Pancreas (tissue), 10 donors: ENCODE measurements at regions not wholly inside any gene's neighbourhood (a gene's known extent, or its start where the extent isn't known, plus 50 kb on each side); places are given as distances from the start of the nearest gene placed in this dataset.

Experiments
- ATAC-seq, 4 donors: fragments of 200-7000 bp; cut with Tn5 transposase; one replicate each; pipeline versions ENCODE4 v1.8.0 to v1.9.1; 2020; ENCODE audit warnings: mild to moderate bottlenecking in 4 of 4, moderate library complexity in 4 of 4
- DNase-seq, 6 donors: peaks; one replicate each; pipeline ENCODE4 v3.0.0-alpha.2; 2020
- FAIRE-seq: peaks from 2 replicates; lab custom pipeline; 2012; peaks lifted over from hg19 to GRCh38; lab: Jason Lieb, UNC
- H3K27ac ChIP-seq, 4 donors: fragments of 200-600 bp; sonication (generic); 1 replicate in 3 of 4; 2 replicates in 1 of 4; pipeline versions ENCODE4 v1.5.0 to v1.8.0; 2020
- H3K27me3 ChIP-seq, 4 donors: fragments of 200-600 bp; one replicate each; pipeline ENCODE4 v1.8.0; 2021
- H3K36me3 ChIP-seq, 3 donors: fragments of 200-600 bp; sonication (generic) in 1 of 3; one replicate each; pipeline versions ENCODE4 v1.5.0 to v1.8.0; 2020 to 2021
- H3K4me1 ChIP-seq, 3 donors: fragments of 200-600 bp; one replicate each; pipeline ENCODE4 v1.8.0; 2021
- H3K4me3 ChIP-seq, 4 donors: fragments of 200-600 bp; sonication (generic) in 2 of 4; one replicate each; pipeline versions ENCODE4 v1.5.0 to v1.8.0; 2020 to 2021
- H3K9me3 ChIP-seq, 4 donors: fragments of 200-600 bp; one replicate each; pipeline ENCODE4 v1.8.0; 2021
- CTCF ChIP-seq, 4 donors: fragments of 200-600 bp; sonication (generic) in 3 of 4; IDR thresholded peaks; one replicate each; pipeline versions ENCODE4 v1.5.0 to v1.8.0; 2021; ENCODE audit warnings: antibody characterized with exemption in 4 of 4
- WGBS, 2 donors: extraction: QIAGEN DNeasy Blood & Tissue Kit; methylation state at CpG; one replicate each; pipeline ENCODE4 v1.1.7; 2013; 5-methylcytosine and 5-hydroxymethylcytosine counted together
- intact Hi-C, 3 donors: fragments of 100-400 bp; cut with DNase I; formaldehyde crosslinking; loops; one replicate each; pipeline versions ENCODE4 v1.11.1 to v1.14.2; 2022
- donor health status: healthy with polysubstance abuse.
- donor health status: DM: no; HTN: no; CAD: no; lungs with moderate emphysema.
- donor health status: DM: no; HTN: no; CAD: no.
- donor health status: control.
- donor health status: control.
- donor health status: Bipolar disorder and iron deficiency.
- donor health status: DM: yes; HTN: yes; CAD: no.
- donor health status: DM: no; HTN: no; CAD: no.
- donor health status: DM: no; HTN: no; CAD: no.
- donor health status: DM: yes; HTN: yes; CAD: no.

- Histone ChIP-seq H3K27ac (no peak overlapping the region), H3K4me3 (no peak overlapping the region), H3K9me3 (no peaks in the 10 kb centered on the region), H3K27me3 (no peaks in the 10 kb centered on the region), H3K36me3 (no peaks in the 10 kb centered on the region), H3K4me1 (no peaks in the 10 kb centered on the region)
- intact Hi-C loops, result no loop called here
- no peak for TF ChIP-seq CTCF (IDR thresholded peaks at IDR 0.05)
- 62 to 86% methylated on average over 1 of the region's 1 CpG for WGBS, 2 donors
- ATAC-seq, result no peak
- DNase-seq, result no peak
- FAIRE-seq, result no peak
These were observed 679.5 kb downstream of the MATN1 start for GRCh38 chr1:30043731-30044408.

- Histone ChIP-seq H3K9me3 (no peaks in the 10 kb centered on the region), H3K27me3 (no peaks in the 10 kb centered on the region), H3K27ac (no peak overlapping the region), H3K4me1 (no peaks in the 10 kb centered on the region), H3K4me3 (no peak overlapping the region), H3K36me3 (no peaks in the 10 kb centered on the region)
- FAIRE-seq (no peak), ATAC-seq (no peak), DNase-seq (no peak)
- intact Hi-C loops, result no loop called here
- TF ChIP-seq CTCF (IDR thresholded peaks at IDR 0.05), result no peak
- 75 to 78% methylated on average over 2 of the region's 2 CpGs for WGBS, 2 donors
These were observed 680.1 kb downstream of the MATN1 start for GRCh38 chr1:30043256-30043655.

GRCh38 chr1:30042438-30043147, 680.8 kb downstream of the MATN1 start:
- H3K27ac ChIP-seq, result no peak overlapping the region
- no peaks in the 10 kb centered on the region for H3K27me3 ChIP-seq
- no peaks in the 10 kb centered on the region for H3K36me3 ChIP-seq
- ATAC-seq (no peak), FAIRE-seq (no peak), DNase-seq (no peak)
- H3K4me3 ChIP-seq, result no peak overlapping the region
- no peaks in the 10 kb centered on the region for H3K9me3 ChIP-seq
- intact Hi-C loops, result no loop called here
- no peak for TF ChIP-seq CTCF (IDR thresholded peaks at IDR 0.05)
- 81 to 100% methylated on average over 2 of the region's 2 CpGs for WGBS, 2 donors
- H3K4me1 ChIP-seq, result no peaks in the 10 kb centered on the region

- FAIRE-seq (no peak), DNase-seq (no peak), ATAC-seq (no peak)
- H3K4me1 ChIP-seq, result no peaks in the 10 kb centered on the region
- no peak overlapping the region for H3K27ac ChIP-seq
- H3K27me3 ChIP-seq, result no peaks in the 10 kb centered on the region
- 73 to 78% methylated on average over 8 of the region's 8 CpGs for WGBS, 2 donors
- no peak overlapping the region for H3K4me3 ChIP-seq
- no peaks in the 10 kb centered on the region for H3K9me3 ChIP-seq
- intact Hi-C loops, result no loop called here
- no peak for TF ChIP-seq CTCF (IDR thresholded peaks at IDR 0.05)
- H3K36me3 ChIP-seq, result no peaks in the 10 kb centered on the region
These were observed 681.5 kb downstream of the MATN1 start for GRCh38 chr1:30041741-30042437.
